NCI-H524 (cell line): ENCODE measurements at regions not wholly inside any gene's neighbourhood (a gene's known extent, or its start where the extent isn't known, plus 50 kb on each side); places are given as distances from the start of the nearest gene placed in this dataset.

Experiments
- DNase-seq, 2 experiments: peaks; one replicate each; lab custom pipeline; 2025; lab: John Stamatoyannopoulos, UW

- DNase-seq = no peak
Measured at GRCh38 chr10:60664859-60665258, 113.4 kb upstream of the CDK1 start.

- no peak for DNase-seq
Measured at GRCh38 chr10:60663850-60664249, 114.4 kb upstream of the CDK1 start.

DNA sequence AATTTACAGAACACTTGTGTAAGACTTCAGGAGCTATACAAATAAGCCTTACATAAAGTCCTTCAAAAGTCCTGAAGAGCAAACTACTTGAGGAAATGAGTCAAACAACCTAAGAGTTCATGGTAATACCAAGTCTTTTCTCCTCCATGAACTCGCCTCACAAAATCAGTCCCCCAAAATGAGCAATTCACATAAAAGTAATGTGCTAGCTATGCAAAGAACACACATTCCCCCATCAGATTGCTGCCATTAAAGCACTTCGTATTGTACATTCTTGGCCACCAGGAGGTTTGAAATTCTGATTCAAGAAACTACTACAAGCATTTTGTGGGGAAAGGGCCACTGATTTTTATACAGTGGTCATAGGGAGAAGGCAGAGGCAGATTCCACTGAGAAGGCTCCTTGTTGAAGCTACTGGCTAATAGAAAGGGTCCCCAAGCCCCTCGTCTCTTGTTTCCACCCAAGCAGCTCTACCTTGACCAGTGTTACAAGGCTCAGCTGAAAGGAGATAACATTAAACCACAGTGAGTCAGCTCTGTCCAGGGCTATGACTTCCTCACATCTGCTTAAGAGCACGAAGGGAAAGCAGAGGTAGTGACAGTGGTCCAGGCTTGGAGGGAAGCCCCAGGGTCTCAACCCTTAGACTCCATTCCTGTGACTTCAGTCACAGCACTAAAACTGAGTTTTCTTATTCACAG lies 115.2 kb upstream of the CDK1 start:
- DNase-seq = no peak

GRCh38 chr10:60661637-60662036 lies 116.6 kb upstream of the CDK1 start:
- DNase-seq = no peak

- DNase-seq = no peak
Measured at GRCh38 chr10:60660625-60661024, 117.7 kb upstream of the CDK1 start.

- DNase-seq = no peak
Measured at GRCh38 chr10:60654813-60655464, 123.3 kb upstream of the CDK1 start.

DNA sequence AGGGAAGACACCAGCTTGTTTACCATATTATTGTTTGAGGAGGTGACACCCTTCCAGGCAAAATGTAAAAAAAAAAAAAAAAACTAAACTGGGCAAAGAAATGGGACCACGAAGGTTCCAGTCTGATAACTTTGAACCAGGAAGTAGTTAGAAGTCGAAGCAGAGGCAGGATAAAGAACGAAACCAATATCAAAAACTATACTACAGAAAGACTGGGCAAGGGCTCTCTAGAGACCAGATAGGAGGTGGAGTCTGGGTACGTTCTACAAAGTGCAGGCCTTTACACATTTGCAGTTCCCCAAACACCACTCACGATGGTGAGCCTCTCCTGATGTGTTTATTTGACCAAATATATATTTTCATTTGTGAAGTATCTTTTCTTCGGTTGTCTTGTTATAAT lies 125.7 kb upstream of the CDK1 start:
- no peak for DNase-seq

GRCh38 chr10:60650378-60650800 lies 127.9 kb upstream of the CDK1 start:
- no peak for DNase-seq

DNA sequence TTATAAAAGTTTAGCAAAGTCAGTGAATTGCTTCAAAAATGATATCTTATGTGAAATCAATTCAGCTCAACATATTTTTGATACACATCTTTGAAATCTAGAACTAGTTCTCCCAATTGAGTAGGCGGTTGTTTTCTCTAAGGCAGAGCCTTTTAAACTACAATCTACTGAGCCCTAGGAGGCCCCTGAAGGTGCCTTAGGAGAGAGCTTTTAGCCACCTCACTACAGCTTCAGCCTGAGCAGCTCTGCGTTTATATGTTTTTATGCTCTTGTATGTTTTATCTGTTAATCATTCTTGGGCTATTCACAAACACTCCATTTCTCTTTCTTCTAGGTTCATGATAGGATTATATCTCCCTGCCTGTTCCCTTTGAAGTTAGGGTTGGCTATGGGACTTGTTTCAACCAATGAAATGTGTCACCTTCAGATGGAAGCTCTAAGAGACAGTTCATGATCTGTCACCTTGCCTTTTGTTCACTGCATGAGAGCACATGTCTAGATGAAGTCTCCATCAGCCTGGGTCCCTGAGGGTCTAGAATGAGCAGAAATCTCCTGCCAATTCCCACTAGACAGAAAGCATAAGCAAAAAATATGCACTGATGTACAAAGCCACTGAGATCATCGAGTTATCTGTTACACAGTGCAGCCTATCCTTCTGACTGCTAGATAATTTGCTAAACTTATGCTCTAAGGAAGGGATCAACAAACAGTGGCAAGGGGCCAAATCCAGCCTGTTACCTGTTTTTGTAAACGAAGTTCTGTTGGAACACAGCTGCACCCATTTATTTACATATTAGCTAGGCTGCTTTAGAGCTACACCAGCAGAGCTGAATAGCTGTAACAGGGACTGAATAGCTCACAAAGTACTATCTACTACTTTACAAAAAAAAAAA lies 128.5 kb upstream of the CDK1 start:
- DNase-seq = no peak

- no peak for DNase-seq
Measured at GRCh38 chr10:60648761-60649160, 129.5 kb upstream of the CDK1 start.

GRCh38 chr10:60646966-60647796 lies 131.1 kb upstream of the CDK1 start:
- DNase-seq = peak in 1 of 2 experiments; percentile 53

GRCh38 chr10:60645980-60646379 lies 132.3 kb upstream of the CDK1 start:
- no peak for DNase-seq

- no peak for DNase-seq
Measured at GRCh38 chr10:60644436-60645130, 133.7 kb upstream of the CDK1 start.

DNA sequence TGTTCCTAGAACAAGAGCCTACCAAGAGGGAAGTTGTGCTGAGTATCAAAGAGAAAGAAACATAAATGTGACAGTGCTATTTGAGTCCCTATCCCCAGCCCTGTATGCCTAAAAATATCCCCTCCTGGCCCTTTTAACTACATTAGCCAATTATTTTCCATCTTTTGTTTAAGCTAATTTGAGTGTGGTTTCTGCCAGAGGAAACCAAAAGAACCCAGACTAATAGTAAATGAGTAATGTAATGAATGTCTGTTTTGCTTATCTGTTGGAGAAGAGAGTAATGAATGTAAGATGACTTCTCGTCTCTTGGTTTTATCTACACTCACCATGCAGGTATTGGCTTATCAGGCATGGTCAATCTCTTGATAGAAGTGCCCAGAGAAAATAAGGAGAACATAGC lies 134.4 kb upstream of the CDK1 start:
- DNase-seq = no peak

DNA sequence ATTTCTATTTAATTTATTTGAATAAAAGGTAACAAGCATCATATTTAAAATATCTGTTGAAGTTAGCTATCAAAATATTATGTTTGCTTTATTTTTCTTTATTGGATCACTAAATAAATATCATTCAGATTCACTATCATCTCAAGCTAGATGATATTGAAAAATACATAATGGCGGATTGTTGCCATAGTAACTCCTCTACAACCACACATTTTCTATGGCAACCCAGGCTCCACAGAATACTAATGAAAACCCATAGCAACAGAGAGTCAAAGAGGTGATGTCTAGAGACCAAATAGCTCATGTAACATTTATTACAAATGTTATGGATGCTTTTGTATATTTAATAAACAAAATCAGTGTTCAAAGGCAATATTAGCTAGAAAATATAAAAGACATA lies 148.9 kb upstream of the CDK1 start:
- DNase-seq = no peak

GRCh38 chr10:60627778-60628748 lies 150.2 kb upstream of the CDK1 start:
- DNase-seq = no peak

- DNase-seq = no peak
Measured at GRCh38 chr10:60626037-60626436, 152.2 kb upstream of the CDK1 start.

DNA sequence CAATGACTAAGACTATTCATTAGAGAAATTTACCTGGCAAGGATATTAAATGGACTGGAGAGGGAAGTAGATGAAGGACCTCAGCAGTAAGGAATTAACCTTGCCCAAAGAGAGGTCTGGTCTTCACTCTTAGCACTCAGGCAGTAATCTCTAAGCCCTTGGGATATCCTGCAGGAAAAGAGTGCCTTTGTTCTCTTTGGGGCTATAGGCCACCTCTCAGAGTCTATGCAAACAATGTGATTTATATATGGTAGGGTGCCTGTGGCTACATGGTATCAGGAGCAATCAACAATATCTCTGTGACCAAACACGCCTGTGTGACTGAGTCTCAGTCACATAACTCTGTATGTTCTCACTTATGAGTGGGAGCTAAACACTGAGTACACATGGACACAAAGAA lies 154.7 kb upstream of the CDK1 start:
- DNase-seq = no peak

GRCh38 chr10:60621018-60621417 lies 157.3 kb upstream of the CDK1 start:
- no peak for DNase-seq

- no peak for DNase-seq
Measured at GRCh38 chr10:60618861-60619260, 159.4 kb upstream of the CDK1 start.
